DND-41 (cell line): ENCODE measurements at regions not wholly inside any gene's neighbourhood (a gene's known extent, or its start where the extent isn't known, plus 50 kb on each side); places are given as distances from the start of the nearest gene placed in this dataset.

Experiments used
- EZH2 ChIP-seq: IDR thresholded peaks from 3 replicates; pipeline ENCODE4 v1.6.1; 2012; ENCODE audit warnings: borderline replicate concordance, low read depth, mild to moderate bottlenecking, moderate library complexity, low read length, inconsistent platforms; ENCODE audit not compliant: severe bottlenecking
- TF ChIP-seq, protein P1 (sequence below): IDR thresholded peaks from 2 replicates; pipeline ENCODE4 v1.5.1; 2012; ENCODE audit warnings: borderline replicate concordance, low read length, moderate library complexity, mild to moderate bottlenecking; ENCODE audit not compliant: poor library complexity, severe bottlenecking; ENCODE audit errors: extremely low read depth

DNA sequence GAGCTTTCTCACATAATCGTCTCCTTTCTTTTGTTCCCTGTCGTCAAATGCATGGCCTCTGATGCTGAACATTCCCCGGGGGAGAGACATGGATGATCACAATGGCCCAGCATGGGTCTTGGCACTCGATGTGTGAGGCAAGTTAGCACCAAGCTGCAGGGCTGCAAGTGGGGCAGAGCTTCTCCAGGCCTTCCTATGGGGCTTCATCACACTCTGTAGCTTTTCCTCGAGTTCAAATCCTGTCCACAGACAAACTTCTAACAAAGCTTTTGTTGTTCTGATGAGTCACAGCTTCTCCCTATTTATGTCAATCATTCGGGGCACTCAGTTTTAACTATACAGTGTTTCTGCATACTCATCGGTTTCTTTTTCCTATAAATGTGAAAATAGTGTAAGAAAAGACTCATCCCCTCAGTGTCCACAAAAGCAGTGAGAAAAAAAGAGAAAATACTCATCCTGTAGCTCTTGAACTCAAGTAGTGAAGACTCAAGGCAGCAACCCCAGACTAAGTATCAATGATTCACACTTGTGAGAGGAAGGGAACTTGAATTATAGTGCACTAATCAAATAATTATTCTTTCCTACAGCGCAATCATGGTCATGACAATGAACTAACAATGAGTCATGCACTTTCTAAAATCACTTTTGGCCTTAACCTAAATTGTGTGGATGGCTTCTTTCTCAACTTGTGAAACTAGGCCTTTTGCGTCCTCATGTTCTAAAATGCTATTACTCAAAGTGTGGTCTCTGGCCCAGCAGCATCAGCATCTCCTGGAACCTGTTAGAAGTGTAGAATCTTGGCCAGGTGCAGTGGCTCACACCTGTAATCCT is 68.4 kb upstream of the NOX3 start:
- TF ChIP-seq, protein P1, sequence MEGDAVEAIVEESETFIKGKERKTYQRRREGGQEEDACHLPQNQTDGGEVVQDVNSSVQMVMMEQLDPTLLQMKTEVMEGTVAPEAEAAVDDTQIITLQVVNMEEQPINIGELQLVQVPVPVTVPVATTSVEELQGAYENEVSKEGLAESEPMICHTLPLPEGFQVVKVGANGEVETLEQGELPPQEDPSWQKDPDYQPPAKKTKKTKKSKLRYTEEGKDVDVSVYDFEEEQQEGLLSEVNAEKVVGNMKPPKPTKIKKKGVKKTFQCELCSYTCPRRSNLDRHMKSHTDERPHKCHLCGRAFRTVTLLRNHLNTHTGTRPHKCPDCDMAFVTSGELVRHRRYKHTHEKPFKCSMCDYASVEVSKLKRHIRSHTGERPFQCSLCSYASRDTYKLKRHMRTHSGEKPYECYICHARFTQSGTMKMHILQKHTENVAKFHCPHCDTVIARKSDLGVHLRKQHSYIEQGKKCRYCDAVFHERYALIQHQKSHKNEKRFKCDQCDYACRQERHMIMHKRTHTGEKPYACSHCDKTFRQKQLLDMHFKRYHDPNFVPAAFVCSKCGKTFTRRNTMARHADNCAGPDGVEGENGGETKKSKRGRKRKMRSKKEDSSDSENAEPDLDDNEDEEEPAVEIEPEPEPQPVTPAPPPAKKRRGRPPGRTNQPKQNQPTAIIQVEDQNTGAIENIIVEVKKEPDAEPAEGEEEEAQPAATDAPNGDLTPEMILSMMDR, result no peak
- no peak for TF ChIP-seq EZH2
